ENCODE measurements at regions not wholly inside any gene's neighbourhood (a gene's known extent, or its start where the extent isn't known, plus 50 kb on each side); places are given as distances from the start of the nearest gene placed in this dataset.
A peak's percentile ranks its signal among the peaks of the same experiment; 100 is the strongest.

DNA sequence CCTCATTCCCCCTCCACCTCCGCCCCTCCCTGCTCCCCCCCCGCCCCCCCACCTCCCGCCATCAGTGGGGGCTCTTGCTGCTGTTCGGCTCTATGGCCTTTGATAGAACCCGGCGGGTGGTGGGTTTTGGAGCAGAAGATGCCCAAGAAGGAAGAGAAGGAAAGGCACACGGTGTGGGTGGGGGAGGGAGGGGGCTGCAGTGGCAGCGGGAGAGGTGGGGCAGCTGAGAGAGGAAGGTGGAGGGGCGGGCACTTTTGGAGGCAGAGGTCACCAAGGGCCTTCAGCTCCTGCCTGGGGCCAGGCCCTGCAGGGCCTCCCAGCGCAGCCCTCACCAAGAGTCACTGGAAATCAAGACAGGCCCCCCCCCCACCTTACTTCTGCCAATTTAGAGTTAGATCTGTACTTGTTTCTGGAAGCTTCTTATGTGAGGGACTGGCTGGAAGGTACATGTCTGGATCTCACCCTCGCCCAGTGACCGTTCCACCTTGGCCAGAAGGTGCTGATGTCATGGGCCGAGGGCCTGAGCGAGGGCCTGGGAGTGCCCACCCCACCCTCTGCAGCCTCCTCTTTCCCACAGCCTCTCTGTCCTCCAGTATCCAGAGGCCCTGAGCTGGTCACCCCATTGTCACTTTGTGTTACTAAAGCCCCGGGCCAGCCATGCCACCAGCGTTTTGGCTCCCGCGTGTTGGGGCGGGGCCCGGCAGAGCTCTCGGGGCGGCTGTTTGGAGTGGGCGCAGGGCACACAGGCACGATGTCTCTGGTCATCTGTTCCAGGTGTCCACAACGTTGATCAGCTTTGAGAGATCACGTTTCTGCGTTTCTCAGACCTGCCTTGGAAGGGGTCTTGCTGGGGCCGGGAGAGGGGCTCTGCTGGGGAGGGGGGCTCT is 153.9 kb downstream of the KIF26A start:
- no peak for DNase-seq

DNA sequence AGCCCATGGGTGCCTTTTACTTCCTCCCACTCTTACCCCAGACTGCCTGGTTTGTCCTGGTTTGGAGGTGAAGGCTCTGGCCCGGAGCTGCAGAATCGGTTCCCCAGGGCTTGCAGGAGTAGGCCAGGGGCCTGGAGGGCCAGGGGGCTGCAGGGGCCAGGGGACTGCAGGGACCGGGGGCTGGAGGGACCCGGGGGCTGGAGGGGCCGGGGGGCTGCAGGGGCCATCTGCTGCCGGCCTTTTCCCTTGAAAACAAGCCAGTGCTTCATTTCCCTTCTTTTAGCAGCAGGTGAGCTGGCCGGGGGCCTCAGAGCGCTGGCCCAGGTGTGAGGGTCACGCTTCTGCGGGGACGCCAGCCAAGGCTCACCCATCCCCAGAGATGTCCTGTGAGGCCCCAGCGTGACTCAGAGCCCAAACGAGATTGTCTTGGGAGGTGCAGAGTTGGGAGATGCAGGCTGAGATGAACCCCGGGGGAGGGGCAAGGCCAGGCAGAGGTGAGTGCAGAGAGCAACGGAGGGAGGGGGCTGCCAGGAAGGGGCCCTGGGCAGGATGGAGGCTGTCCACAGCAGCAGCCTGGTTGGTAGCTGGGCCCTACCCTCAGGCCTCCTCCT is 154.9 kb downstream of the KIF26A start:
- DNase-seq, result no peak

DNA sequence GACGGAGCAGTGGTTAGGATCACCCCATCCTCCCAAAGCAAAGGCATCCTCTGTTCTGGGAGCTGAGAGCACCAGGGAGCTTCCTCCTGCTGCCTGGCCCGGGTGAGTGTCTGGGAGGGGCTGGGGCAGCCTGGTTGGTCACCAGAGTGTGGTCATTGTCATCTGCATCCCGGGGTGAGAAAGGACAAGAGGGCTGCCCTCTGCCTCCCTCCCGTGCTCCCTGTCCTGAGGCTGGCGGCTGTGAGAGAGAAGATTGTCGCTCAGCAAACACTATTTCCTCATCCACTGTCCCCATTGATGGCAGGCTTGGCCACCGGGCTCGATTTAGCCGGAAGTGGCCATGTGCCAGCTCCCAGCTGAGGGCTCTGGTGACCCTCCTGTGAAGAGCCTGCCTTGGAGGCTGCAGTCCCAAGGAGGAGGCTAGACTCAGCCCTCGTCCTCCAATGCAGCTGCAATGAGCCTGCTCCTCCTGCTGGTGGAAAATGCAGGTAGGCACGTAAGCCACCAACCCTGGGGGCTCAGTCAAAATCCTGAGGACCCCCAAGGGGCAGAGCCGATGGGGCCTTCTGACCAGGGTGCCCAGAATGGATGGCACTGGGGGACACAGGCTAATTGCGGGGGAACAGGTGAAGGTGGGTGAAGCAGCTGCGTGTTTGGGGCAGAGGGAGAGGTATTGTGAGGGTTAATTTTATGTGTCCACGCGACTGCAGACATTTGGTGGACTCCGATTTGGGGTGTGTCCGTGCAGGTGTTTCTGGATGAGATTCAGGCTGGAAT is 155.7 kb downstream of the KIF26A start:
- DNase-seq, result no peak

DNA sequence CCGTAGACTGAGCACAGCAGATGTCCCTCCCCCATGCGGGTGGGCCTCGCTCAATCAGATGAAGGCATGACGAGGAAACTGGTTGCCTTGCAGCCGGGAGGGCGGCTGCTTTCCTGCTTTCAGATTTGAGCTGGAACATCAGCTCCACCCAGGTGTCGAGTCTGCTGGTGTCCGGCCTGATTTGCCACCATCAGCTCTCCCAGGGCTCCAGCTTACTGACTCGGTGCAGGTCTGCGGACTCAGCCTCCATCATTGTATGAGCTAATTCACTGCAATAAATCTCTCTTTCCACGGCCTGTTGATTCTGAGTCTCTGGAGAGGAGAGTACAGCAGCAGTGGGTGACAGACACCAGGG is 156.2 kb downstream of the KIF26A start:
- no peak for DNase-seq

DNA sequence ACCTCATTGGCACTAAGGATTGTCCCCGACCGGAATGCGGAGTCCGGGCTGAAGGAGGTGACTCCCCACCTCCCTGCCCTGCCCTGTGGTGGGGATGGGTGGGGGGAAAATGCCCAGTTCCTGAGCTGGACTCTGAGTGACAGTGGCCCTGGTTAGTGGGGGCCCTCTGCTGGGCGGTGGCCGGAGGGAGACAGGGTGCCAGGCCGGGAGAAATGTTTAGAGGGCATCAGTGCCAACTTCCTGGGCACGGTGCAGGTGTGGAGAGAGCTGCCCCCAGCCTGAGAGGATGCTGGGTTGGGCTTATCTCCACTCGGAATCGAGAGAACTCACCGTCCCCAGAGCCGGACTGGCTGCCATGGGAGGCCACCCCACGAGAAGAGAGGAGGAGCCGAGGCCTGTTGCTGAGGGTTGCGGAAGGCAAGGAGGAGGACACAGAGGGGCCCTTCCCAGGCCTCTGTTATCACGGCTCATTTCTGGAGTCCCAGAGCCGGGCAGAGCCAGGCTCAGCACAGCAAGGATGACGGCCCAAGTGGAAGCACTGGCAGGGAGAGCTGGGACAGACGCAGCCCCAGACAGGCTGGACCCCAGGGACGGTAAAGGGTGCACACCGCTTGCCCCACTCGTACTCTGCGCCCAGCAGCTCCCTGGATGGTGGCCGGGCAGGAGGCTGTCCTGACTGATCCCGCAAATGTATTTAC is 156.7 kb downstream of the KIF26A start:
- DNase-seq, result no peak

DNA sequence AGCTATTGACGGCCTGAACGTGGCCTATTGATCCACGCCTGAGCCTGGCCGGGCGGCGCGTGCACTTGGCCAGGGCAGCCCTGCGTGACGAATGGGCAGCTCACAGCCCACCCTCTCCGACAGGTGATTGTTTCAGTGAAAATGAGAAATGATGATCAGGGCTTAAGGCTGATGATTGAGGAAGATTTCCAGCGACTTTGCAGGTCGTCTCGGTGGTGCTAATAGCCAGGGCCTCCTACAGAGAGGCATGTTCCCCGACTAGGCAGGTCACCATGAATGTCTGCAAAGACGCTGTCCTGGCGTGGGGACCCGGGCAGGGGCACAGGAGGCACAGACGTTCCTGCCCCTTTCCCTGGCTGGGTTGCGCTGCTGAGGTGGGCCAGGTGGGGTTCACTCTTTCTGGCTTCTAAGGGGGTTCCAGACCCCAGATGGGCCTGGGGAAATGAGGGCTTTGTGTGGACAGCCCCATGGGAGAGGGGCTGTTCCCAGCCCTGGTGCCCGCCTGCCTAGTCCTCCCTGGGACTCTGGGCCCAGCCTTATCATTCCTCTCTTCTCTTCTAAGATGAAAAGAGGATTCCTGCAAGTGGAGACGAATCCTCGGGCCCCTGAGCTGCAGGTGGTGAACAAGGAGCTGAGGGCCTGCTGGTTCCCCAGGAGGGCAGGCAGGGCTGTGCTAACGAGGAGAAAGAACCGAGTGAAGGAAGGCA is 157.4 kb downstream of the KIF26A start:
- no peak for DNase-seq

DNA sequence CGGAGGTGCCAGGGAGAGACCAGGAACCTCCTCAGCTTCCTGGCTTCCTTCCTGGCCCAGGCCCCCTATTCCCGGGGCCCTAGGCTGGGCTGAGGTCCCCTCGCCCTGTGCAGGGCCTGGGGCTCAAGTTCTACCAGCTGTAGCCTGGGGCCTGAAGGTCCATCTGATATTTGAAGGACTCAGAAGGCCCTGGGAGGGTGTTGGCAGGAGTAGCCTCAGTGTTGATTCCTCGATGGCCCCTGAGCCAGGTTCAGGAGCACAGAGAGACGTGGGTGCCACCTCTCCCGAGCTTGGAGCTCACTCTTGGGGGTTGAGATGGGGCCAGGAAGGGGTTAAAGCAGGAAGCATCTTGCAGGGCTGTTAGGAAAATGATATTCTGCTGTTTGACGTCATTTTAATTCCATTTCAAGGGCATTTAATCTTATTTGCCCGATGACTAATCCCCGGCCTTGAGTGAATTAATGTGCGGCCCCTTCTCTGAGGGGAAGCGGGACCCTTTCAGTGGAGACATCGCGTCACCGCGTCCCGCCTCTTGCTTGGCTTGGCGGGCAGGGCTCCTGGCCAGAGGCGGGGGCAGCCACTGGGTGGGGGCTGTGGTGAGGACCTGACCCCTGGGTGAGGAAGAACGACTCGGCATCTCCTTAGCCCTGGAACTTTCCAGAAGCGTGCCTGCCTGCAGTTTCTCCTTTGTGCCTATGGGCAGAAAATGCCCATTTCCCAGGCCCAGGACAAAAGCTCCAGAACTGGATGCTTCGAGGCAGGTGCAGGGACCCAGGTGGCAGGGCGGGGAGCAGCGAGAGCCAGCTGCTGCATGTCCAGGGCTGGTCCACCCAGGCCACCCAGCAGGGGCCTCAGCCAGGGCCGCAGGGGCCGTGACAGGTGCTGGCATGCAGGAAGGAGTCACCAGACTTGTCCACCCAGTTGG is 158.3 kb downstream of the KIF26A start:
- DNase-seq, result no peak

DNA sequence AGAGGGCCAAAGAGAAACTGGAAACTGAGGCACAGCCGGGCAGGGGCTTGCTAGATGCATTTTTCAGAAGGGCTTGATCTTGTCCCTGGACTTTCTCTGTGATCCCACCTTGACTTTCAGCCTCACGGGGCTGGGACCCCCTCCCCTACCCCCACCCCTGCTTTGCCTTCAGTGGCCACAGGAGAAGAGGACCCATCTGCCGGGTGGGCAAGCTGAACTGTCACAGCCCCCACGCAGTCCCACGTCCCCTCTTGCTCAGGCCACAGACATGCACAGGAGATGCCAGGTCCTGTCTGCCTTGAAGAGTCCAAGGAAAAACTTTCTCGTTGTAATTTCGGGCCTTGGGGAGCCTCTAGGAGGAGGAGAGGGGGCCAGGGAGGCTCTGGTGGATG is 158.9 kb downstream of the KIF26A start:
- no peak for DNase-seq

DNA sequence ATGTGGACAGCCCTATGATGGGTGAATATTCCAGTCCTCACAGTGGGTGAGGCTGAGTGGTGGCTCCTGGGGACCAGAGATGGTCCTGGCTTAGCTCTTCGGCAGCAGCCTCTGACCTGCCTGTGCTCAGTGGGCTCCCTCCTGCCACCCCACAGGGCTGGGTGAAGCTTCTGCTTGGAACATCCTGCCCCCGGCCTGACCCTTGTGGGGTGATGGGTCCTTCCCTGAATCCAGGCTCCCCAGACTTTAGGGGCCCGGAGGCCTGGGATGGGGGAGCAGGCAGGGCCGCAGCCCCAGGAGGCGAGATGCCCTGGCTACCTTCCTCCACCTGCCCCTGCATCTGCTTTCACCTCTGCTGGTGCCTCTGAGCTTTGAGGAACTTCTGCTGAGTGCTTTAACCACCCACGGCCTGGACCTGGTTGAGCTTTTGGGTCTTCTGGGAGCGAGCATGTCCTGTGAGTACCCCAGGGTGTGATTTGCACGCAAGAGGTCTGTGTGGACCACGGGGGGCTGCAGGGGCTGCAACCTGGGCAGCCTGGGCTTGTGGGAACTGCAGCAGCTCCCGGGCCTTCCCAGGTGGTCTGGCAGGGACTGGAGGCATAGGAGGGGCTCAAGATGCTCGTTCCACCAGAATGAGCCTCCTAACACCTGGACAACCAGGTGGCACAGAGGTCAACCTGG is 159.5 kb downstream of the KIF26A start:
- DNase-seq, result no peak

DNA sequence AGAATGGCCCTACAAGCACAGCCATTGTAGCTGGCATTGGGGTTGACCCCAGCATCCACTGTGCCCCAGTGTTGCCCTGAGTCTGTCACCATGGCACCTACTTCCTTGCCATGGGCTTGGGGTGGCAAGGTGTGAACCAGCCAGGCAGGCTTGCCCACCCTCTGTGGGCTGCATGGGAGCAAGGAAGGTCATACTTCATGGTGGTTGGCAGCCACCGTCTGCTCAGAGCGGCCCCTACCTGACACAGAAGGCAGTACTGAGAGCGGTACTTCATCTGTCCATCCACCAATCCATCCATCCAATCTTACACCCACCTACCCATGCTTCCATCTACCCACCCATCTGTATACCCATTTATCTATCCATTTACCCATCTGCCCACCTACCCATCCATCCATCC is 160.1 kb downstream of the KIF26A start:
- DNase-seq, result no peak

DNA sequence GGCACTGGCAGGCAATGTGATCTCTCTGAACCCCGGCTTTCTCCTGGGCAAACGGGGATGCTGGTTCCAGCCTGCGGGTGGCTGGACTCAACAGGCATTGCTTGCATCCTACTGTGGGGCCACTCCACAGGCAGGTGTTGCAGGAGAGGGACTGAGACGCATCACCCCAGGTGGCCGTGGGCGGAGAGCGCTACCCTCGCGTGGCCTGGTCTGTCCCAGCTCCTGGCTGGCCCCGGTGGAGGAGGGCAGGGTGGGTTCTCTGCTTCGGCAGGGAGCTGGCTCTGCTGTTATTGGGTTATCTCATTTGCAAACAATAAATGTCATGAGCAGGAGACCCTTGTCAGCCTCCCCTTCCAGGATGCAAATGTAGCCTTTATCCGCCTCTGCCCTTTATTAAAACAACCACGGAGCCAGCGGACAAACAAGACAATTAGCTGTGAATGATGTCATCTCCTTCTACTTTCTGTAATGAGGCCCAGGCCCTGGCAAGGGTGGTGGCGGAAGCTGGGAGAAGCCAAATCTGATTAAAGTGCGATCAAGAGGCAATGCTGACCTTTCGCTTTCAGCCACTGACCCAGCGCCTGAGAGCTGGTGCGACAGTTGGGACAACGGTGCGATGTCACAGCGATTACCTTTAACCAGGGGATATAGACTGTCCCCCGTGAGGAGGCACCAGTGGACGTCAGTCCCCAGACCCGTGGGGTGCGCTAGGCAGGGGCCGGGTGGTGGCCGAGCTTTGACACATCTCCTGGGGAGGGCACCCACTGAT is 161.8 kb downstream of the KIF26A start:
- DNase-seq, result peak; percentile 1

DNA sequence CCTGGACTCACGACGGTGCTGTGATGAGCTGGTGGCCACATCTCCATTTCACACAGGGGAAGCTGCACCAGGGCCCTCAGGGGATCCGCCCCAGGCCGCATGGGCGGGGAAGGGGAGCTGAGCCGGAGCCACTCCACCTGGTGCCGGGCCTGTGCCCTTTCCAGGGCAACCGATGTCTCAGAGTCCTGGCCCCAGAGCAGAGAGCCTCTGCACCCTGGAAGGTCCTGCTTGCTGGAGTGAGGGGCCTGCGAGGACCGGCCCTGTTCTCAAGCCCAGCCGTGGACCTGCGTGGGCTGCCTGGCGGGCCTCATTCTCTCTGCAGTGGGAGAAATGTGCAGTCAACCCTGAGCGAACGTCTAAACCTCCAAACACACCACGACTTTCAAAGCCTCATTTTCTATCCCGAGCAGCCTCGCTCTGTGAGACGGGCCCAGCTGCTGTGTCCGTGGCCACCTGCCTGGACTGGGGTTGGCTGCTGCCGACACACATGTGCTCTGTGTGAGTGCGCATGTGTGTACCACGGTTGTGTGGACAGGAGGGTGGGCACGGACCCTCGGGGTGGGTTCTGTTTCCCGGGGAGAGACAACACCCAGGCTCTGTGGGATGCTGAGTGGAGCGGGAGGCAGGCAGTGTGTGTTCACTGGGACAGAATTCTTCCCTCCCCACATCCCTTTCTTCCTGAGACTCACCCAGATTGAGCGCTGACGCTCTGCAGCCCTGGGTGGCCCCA is 163.5 kb downstream of the KIF26A start:
- no peak for DNase-seq

DNA sequence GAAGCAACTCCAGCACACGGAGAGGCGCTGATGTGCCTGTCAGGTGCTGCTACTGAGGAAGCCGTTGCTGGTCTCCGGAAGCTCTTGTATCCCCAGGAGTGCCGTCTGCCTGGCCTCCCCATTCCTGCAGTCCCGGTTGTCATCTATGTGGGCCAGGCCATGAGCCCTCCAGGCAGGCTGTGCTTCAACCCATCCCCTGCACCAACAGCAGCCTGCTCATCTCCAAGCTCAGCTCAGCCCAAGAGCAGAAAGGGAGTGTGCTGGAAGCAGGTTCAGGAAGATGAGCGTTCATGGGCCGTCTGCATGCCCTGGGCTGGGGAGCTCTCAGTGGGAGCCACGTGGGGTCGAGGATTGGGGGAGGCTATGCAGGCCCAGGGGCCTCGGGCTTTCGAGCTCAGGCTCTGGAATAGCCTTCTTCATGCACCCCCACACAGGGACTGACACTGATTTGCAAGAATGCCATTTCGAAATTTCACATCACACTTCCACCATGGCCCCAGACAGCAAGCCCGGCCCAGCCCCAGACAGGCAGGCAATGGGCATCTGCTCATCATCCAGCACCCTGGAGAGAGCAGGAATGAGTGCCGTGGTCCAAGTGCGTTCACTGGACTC is 164.5 kb downstream of the KIF26A start:
- no peak for DNase-seq

DNA sequence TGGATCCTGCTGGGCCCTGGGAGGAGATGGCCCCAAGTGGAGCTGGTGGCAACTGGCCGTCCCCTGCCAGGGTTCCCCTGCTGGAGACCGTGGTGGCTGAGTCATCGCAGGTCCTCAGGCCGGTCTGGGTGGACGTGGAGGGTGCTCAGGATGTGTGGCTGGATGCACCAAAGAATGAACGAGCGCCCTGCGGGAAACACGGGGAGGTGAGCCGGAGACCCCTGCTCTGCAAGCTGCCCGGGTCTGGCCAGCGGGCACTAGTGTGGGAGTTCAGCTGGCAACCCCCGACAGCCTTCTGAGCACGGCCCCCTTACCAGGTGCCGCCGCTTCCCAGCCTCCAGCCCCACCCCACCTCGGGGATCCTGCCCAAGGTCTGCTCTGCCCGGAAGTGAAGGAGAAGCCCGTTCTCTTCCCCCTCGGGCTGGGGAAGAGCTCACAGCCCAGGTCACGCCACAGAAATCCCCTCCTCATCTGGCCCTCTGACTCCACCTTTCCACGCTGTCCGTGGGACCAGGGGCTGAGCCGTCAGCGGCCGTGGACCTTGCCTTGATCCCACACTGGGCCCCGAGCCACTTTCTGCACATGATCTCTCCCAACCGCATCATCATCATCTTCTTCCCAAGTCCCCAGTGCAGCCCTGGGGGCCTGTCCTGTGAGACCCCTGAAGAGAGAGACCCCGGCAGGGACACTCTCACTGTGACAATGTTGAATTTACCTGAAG is 165.5 kb downstream of the KIF26A start:
- no peak for DNase-seq

DNA sequence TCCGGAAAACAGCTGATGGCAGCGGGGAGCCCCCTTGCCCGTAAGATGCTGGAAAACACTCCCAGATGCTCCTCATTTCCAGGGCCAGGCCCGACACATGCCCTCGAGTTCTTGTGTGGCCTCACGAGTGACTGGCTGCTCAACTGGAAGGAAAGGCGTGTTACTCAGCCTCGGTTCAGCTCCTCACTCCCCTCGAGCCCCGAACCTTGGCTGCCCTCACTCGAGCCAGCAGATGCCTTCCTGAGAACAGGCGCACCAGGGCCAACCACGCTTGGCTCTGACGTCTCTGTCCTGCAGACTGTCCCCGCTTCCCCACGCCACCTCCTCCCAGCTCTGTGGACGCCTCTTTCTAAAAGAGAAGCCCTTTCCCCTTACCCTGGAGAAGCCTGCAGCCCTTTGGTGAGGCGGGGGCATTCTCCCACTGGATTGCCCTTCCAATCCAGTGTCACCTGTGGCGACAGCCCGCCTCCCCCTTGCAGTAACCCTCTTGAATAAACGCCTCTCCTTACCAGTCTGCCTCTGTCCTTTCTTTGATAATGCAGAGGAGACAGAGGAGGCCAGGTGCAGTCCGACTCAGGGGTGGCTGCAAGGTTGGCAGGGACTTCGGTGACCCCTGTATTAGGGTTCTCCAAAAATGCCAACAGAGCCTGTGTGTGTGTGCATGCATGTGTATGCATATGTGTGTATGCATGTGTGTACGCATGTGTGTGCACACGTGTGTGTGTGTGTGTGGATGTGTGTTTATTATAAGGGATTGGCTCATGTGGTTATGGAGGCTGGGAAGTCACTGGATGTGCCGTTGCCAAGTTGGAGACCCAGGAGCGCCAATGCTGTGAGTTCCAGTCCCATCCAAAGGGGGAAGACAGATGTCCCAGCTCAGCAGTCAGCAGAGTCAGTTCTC is 166.3 kb downstream of the KIF26A start:
- no peak for DNase-seq

DNA sequence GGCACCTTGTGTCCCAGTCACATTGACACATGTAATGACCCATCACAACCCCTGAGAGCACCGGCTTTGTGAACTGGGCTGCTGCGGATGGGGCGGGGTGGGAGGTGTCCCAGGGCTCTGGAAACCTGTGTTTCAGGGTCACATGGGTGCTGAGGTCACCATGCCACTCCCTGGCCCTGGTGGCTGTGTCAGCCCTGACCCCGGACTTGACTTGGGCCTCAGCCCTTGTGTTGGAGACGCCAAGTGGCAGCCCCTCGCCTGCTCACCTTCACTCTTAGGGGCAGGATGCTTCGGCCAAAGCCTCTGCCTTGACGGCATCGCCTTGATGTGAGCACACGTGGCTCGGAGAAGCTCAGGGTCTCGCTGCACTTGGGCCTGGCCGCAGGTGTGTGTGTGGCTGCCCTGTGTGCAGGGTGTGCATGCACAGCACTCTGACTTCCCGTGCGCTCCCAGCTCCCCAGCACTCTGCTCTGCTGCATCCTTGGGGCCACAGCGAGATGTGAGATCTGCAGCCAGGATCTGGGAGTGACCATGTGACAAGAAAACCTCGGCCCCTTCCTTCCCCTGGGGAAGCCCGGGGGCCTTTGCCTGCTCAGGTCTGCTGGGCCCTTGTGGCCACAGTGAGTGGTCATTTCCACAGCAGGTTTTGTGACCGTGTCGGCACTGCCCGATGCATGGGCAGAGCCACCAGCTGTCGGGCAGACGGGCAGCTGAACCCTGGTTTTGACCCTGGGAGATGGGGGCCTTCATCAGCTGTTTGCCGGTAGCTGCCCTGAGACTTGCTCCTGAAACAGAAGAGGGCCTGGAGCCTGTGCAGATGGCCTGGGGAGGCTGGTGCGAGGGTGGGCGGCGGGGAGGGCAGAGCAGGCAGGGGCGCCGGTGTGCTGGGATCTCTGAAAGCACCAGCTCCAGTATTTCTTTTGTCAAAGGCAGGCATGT is 167.4 kb downstream of the KIF26A start:
- no peak for DNase-seq
